Stomach (tissue), 8 donors: ENCODE measurements at regions not wholly inside any gene's neighbourhood (a gene's known extent, or its start where the extent isn't known, plus 50 kb on each side); places are given as distances from the start of the nearest gene placed in this dataset.

Source experiments
- DNase-seq, 2 donors: peaks; one replicate each; pipeline versions ENCODE4 v3.0.0 to v3.0.0-alpha.2; 2013 to 2019
- H3K27ac ChIP-seq, 5 donors: fragments of 200-600 bp in 4 of 5; sonication (generic) in 4 of 5; one replicate each; pipeline ENCODE4 v1.5.1; 2013 to 2019; ENCODE audit warnings: mild to moderate bottlenecking in 1 of 5, moderate library complexity in 1 of 5
- H3K27me3 ChIP-seq, 3 donors: fragments of 200-600 bp; sonication (generic); one replicate each; pipeline ENCODE4 v1.5.1; 2017 to 2019; ENCODE audit warnings: mixed run types in 1 of 3
- H3K36me3 ChIP-seq, 4 donors: fragments of 200-600 bp; sonication (generic); 1 replicate in 3 of 4; 2 replicates in 1 of 4; pipeline ENCODE4 v1.5.1; 2016 to 2019
- H3K4me1 ChIP-seq, 4 donors: fragments of 200-600 bp; sonication (generic); one replicate each; pipeline ENCODE4 v1.5.1; 2016 to 2019
- H3K4me3 ChIP-seq, 4 donors: fragments of 200-600 bp; sonication (generic) in 3 of 4; one replicate each; pipeline ENCODE4 v1.5.1; 2016 to 2019; ENCODE audit warnings: mild to moderate bottlenecking in 1 of 4
- H3K9me3 ChIP-seq, 4 donors: fragments of 200-600 bp; sonication (generic); one replicate each; pipeline ENCODE4 v1.5.1; 2016 to 2019
- EP300 ChIP-seq: sonication (generic); formaldehyde crosslinking; IDR thresholded peaks from one replicate; pipeline ENCODE4 v1.6.1; 2017; ENCODE audit warnings: antibody characterized with exemption
- POLR2A ChIP-seq, 4 donors: fragments of 450-650 bp; IDR thresholded peaks; one replicate each; pipeline ENCODE4 v1.6.1; 2016; ENCODE audit warnings: antibody characterized with exemption in 4 of 4, control low read depth in 2 of 4, mild to moderate bottlenecking in 1 of 4, moderate library complexity in 1 of 4
- POLR2AphosphoS5 ChIP-seq, 3 donors: sonication (generic); formaldehyde crosslinking; IDR thresholded peaks; one replicate each; pipeline ENCODE4 v1.6.1; 2016; ENCODE audit warnings: antibody characterized with exemption in 3 of 3
- WGBS, 5 donors: extraction: QIAGEN DNeasy Blood & Tissue Kit in 3 of 5; methylation state at CpG; one replicate each; pipeline versions ENCODE4 v1.1.5 to v1.1.7; 2013 to 2018; 5-methylcytosine and 5-hydroxymethylcytosine counted together
- intact Hi-C: fragments of 100-400 bp; cut with DNase I; formaldehyde crosslinking; loops from one replicate; pipeline ENCODE4 v1.15.1; 2023; ENCODE audit warnings: low total_unique reads
- TF ChIP-seq, protein P1 (sequence below), 7 experiments: fragments of 450-650 bp in 4 of 7; fragments of 200-600 bp in 3 of 7; sonication (generic) in 3 of 7; IDR thresholded peaks; one replicate each; pipeline ENCODE4 v1.5.1; 2016 to 2019; ENCODE audit warnings: antibody characterized with exemption in 7 of 7, control low read depth in 2 of 7, mild to moderate bottlenecking in 1 of 7
- donor health status: healthy with polysubstance abuse.
- donor health status: Bipolar disorder and iron deficiency.
- donor health status: healthy.

DNA sequence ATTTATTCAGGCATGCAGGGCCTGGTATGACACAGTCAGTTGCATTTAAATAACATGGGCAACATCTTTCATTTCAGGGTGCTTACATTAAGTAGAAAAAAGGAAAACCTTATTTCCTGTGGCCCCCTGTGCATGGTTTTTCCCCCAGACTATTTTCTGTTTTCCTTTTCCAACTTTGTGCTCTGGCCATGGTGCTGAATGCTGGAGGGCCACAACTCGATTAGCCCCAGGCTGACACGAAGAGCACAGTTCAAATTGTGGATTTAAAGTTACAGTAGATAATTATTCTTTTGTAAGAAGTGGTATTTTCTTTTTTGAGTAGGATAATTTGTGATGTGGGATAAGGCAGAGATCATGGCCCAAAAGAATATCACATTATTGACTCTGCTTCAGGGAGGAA lies 332.0 kb downstream of the HAO1 start:
- WGBS, 5 donors = 4 to 17% (median 7%) methylated on average over 2 of the region's 2 CpGs
- no peak overlapping the region for H3K4me3 ChIP-seq
- DNase-seq = no peak
- no peaks in the 10 kb centered on the region for H3K9me3 ChIP-seq
- no peak overlapping the region for H3K27ac ChIP-seq
- no peaks in the 10 kb centered on the region for H3K4me1 ChIP-seq
- no peak for TF ChIP-seq EP300
- no peak for TF ChIP-seq POLR2AphosphoS5 (IDR thresholded peaks at IDR 0.05)
- TF ChIP-seq, protein P1, sequence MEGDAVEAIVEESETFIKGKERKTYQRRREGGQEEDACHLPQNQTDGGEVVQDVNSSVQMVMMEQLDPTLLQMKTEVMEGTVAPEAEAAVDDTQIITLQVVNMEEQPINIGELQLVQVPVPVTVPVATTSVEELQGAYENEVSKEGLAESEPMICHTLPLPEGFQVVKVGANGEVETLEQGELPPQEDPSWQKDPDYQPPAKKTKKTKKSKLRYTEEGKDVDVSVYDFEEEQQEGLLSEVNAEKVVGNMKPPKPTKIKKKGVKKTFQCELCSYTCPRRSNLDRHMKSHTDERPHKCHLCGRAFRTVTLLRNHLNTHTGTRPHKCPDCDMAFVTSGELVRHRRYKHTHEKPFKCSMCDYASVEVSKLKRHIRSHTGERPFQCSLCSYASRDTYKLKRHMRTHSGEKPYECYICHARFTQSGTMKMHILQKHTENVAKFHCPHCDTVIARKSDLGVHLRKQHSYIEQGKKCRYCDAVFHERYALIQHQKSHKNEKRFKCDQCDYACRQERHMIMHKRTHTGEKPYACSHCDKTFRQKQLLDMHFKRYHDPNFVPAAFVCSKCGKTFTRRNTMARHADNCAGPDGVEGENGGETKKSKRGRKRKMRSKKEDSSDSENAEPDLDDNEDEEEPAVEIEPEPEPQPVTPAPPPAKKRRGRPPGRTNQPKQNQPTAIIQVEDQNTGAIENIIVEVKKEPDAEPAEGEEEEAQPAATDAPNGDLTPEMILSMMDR (IDR thresholded peaks at IDR 0.05) = no peak
- TF ChIP-seq POLR2A (IDR thresholded peaks at IDR 0.05) = no peak
- H3K36me3 ChIP-seq = no peaks in the 10 kb centered on the region
- intact Hi-C loops = no loop called here
- no peaks in the 10 kb centered on the region for H3K27me3 ChIP-seq

DNA sequence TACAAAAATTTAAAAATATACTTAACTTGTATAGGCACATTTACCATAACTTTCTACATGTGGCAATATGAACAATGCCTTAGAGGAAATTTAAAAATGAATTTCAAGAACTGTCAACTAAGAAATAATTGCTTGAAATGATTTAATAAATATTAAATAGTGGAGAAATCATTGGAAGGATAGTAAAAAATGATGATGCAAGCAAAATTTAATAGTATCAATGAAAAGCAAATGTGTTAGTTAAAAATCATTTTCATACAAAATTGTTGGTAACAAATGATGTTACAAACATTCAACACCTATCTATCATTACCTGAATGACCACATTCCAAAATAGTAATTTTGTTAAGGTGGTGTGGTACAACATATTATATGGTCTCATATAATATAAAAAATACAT lies 331.0 kb downstream of the HAO1 start:
- no peak for TF ChIP-seq EP300
- TF ChIP-seq, protein P1 (IDR thresholded peaks at IDR 0.05) = no peak
- no peak for TF ChIP-seq POLR2A (IDR thresholded peaks at IDR 0.05)
- TF ChIP-seq POLR2AphosphoS5 (IDR thresholded peaks at IDR 0.05) = no peak
- intact Hi-C loops = no loop called here
- Histone ChIP-seq H3K9me3 (no peaks in the 10 kb centered on the region), H3K27ac (no peak overlapping the region), H3K4me1 (no peaks in the 10 kb centered on the region), H3K36me3 (no peaks in the 10 kb centered on the region), H3K4me3 (no peak overlapping the region), H3K27me3 (no peaks in the 10 kb centered on the region)
- DNase-seq = no peak

DNA sequence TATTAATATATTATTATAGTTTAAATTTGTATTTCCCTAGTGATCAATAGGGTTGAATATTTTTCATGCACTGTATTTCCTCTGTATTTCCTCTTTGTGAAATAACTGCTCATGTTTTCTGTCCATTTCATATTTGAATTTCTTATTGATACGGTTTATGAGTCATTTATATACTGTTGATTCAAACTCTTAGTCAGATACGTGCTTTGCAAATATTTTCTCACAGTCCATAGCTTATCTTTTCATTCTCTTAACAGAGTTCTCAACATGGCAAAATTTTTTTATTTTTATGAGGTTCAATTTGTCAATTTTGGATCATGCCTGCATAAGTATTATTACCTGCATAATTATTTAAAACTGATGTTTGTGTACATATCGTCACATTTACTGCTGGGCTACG lies 329.6 kb downstream of the HAO1 start:
- H3K4me1 ChIP-seq = no peaks in the 10 kb centered on the region
- no peaks in the 10 kb centered on the region for H3K9me3 ChIP-seq
- H3K27me3 ChIP-seq = no peaks in the 10 kb centered on the region
- intact Hi-C loops = no loop called here
- no peaks in the 10 kb centered on the region for H3K36me3 ChIP-seq
- WGBS, 5 donors = 42 to 53% (median 47%) methylated on average over 4 of the region's 4 CpGs
- no peak for DNase-seq
- H3K27ac ChIP-seq = no peak overlapping the region
- H3K4me3 ChIP-seq = no peak overlapping the region
- TF ChIP-seq EP300 (no peak), POLR2A (IDR thresholded peaks at IDR 0.05) (no peak), POLR2AphosphoS5 (IDR thresholded peaks at IDR 0.05) (no peak)
- TF ChIP-seq, protein P1 (IDR thresholded peaks at IDR 0.05) = no peak

DNA sequence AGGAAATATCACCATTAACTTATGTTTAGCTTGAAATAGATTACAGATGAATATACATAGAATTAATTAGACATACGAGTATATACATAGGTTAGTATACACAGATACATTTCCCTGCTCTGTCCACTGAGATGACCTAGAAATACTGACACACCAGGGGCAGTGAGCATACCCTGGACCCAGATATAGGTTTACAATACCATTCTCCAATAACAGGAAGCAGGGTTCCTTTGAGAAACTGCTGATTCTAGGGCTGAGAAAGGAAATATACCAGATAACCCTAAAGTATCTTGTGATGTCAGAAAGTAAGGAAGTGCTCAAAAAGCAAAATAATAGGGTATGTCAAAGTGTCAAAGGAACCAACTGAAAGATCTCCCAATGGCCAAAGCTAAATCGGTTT lies 322.5 kb downstream of the HAO1 start:
- H3K27ac ChIP-seq = no peak overlapping the region
- TF ChIP-seq, protein P1 (IDR thresholded peaks at IDR 0.05) = no peak
- no peak for TF ChIP-seq POLR2A (IDR thresholded peaks at IDR 0.05)
- no peak for TF ChIP-seq POLR2AphosphoS5 (IDR thresholded peaks at IDR 0.05)
- no peak for TF ChIP-seq EP300
- peaks cover 0 to 12% (median 5%) of the 10 kb centered on the region in 4 donors for H3K9me3 ChIP-seq
- intact Hi-C loops = no loop called here
- 47 to 74% (median 68%) methylated on average over 2 of the region's 2 CpGs for WGBS, 5 donors
- no peaks in the 10 kb centered on the region for H3K36me3 ChIP-seq
- no peak overlapping the region for H3K4me3 ChIP-seq
- no peak for DNase-seq
- H3K27me3 ChIP-seq = no peaks in the 10 kb centered on the region
- no peaks in the 10 kb centered on the region for H3K4me1 ChIP-seq
